ENCODE measurements at regions not wholly inside any gene's neighbourhood (a gene's known extent, or its start where the extent isn't known, plus 50 kb on each side); places are given as distances from the start of the nearest gene placed in this dataset.
A peak's percentile ranks its signal among the peaks of the same experiment; 100 is the strongest.

- DNase-seq, result no peak
Measured at GRCh38 chr2:4515871-4516761, 812.7 kb downstream of the DCDC2C start.

- DNase-seq, result no peak
Measured at GRCh38 chr2:4518596-4518995, 815.2 kb downstream of the DCDC2C start.

- no peak for DNase-seq
Measured at GRCh38 chr2:4522498-4523421, 819.4 kb downstream of the DCDC2C start.

- DNase-seq, result no peak
Measured at GRCh38 chr2:4527416-4527815, 824.0 kb downstream of the DCDC2C start.

- no peak for DNase-seq
Measured at GRCh38 chr2:4528246-4528645, 824.9 kb downstream of the DCDC2C start.

- no peak for DNase-seq
Measured at GRCh38 chr2:4528773-4529172, 825.4 kb downstream of the DCDC2C start.

GRCh38 chr2:4529738-4530137, 826.4 kb downstream of the DCDC2C start:
- no peak for DNase-seq

GRCh38 chr2:4530231-4530630, 826.9 kb downstream of the DCDC2C start:
- DNase-seq, result no peak

GRCh38 chr2:4533806-4534205, 830.4 kb downstream of the DCDC2C start:
- no peak for DNase-seq

- no peak for DNase-seq
Measured at GRCh38 chr2:4539121-4539520, 835.7 kb downstream of the DCDC2C start.

GRCh38 chr2:4549666-4550210, 846.4 kb downstream of the DCDC2C start:
- DNase-seq, result no peak

GRCh38 chr2:4551691-4552474, 848.5 kb downstream of the DCDC2C start:
- DNase-seq, result no peak

- no peak for DNase-seq
Measured at GRCh38 chr2:4553241-4553640, 849.9 kb downstream of the DCDC2C start.

GRCh38 chr2:4556135-4556896, 852.9 kb downstream of the DCDC2C start:
- DNase-seq, result peak; percentile 4

GRCh38 chr2:4561196-4561595, 857.8 kb downstream of the DCDC2C start:
- no peak for DNase-seq

GRCh38 chr2:4576075-4576474, 872.7 kb downstream of the DCDC2C start:
- DNase-seq, result no peak

- DNase-seq, result no peak
Measured at GRCh38 chr2:4579977-4580376, 876.6 kb downstream of the DCDC2C start.

GRCh38 chr2:4585057-4585635, 881.8 kb downstream of the DCDC2C start:
- no peak for DNase-seq

- no peak for DNase-seq
Measured at GRCh38 chr2:4588606-4589005, 885.2 kb downstream of the DCDC2C start.

- no peak for DNase-seq
Measured at GRCh38 chr2:4591261-4591660, 887.9 kb downstream of the DCDC2C start.

GRCh38 chr2:4597400-4597799, 894.0 kb downstream of the DCDC2C start:
- no peak for DNase-seq
